Stimulated activated naive B cell treated with anti-CD40 and anti-IgM and Interleukin-4, amounts not matched to agents 10 μg/mL and 1 μg/mL and 100 μg/mL, for 72 hours (primary cell): ENCODE measurements at regions not wholly inside any gene's neighbourhood (a gene's known extent, or its start where the extent isn't known, plus 50 kb on each side); places are given as distances from the start of the nearest gene placed in this dataset.
"Not testable (repeated sequence)": the region's sequence is repeated elsewhere in the genome, so short reads cannot be mapped to it uniquely, and the experiment has no call there.

Experiments used
- ATAC-seq, 2 donors: fragments of 150-1000 bp; cut with Tn5 transposase; replicated peaks; 2 replicates each; pipeline ENCODE4 v1.10.0; 2021; ENCODE audit warnings: moderate library complexity in 1 of 2
- DNase-seq: peaks from one replicate; pipeline ENCODE4 v3.0.0; 2021
- H3K27ac Mint-ChIP-seq: one replicate; pipeline ENCODE4 v1.8.0; 2022; ENCODE audit warnings: mild to moderate bottlenecking, mixed read lengths
- H3K27me3 Mint-ChIP-seq, 2 donors: one replicate each; pipeline ENCODE4 v1.8.0; 2022; ENCODE audit warnings: mixed read lengths in 2 of 2
- H3K36me3 Mint-ChIP-seq, 2 donors: one replicate each; pipeline ENCODE4 v1.8.0; 2022; ENCODE audit warnings: mixed read lengths in 2 of 2, mild to moderate bottlenecking in 1 of 2
- H3K4me1 Mint-ChIP-seq, 2 donors: one replicate each; pipeline ENCODE4 v1.8.0; 2022; ENCODE audit warnings: mixed read lengths in 2 of 2, mild to moderate bottlenecking in 1 of 2
- H3K4me3 Mint-ChIP-seq, 2 donors: one replicate each; pipeline ENCODE4 v1.8.0; 2022; ENCODE audit warnings: mild to moderate bottlenecking in 2 of 2, mixed read lengths in 2 of 2, moderate library complexity in 1 of 2
- H3K9me3 Mint-ChIP-seq, 2 donors: one replicate each; pipeline ENCODE4 v1.8.0; 2022; ENCODE audit warnings: mixed read lengths in 2 of 2, mild to moderate bottlenecking in 1 of 2

- no peak for DNase-seq
- ATAC-seq, result no peak
- peaks cover 0 to 2% of the 10 kb centered on the region in 2 donors for H3K36me3 Mint-ChIP-seq
- H3K9me3 Mint-ChIP-seq, result peaks cover 0 to 2% of the 10 kb centered on the region in 2 donors
- H3K27me3 Mint-ChIP-seq, result peaks cover 0 to 11% of the 10 kb centered on the region in 2 donors
- H3K4me3 Mint-ChIP-seq, result no peak overlapping the region
- peaks cover 19 to 24% of the 10 kb centered on the region in 2 donors for H3K4me1 Mint-ChIP-seq
- H3K27ac Mint-ChIP-seq, result no peak overlapping the region
These were observed 52.2 kb downstream of the CALML3 start for GRCh38 chr10:5576780-5577624.

DNA sequence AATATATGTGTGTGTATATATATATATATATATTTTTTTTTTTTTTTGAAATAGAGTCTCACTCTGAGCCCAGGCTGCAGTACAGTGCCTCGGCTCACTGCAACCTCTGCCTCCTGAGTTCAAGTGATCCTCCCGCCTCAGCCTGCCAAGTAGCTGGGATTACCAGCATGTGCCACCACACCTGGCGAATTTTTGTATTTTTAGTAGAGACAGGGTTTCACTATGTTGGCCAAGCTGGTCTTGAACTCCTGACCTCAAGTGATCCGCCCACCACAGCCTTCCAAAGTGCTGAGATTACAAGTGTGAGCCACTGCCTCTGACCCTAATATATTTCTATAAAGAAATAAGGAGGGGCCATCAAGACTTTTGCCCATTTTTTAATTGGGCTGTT is 55.3 kb downstream of the CALML3 start:
- ATAC-seq, H3K9me3 Mint-ChIP-seq, H3K27ac Mint-ChIP-seq, H3K4me3 Mint-ChIP-seq, H3K36me3 Mint-ChIP-seq, DNase-seq, H3K27me3 Mint-ChIP-seq: not testable (repeated sequence)
- peaks cover 33 to 46% of the 10 kb centered on the region in 2 donors for H3K4me1 Mint-ChIP-seq

DNA sequence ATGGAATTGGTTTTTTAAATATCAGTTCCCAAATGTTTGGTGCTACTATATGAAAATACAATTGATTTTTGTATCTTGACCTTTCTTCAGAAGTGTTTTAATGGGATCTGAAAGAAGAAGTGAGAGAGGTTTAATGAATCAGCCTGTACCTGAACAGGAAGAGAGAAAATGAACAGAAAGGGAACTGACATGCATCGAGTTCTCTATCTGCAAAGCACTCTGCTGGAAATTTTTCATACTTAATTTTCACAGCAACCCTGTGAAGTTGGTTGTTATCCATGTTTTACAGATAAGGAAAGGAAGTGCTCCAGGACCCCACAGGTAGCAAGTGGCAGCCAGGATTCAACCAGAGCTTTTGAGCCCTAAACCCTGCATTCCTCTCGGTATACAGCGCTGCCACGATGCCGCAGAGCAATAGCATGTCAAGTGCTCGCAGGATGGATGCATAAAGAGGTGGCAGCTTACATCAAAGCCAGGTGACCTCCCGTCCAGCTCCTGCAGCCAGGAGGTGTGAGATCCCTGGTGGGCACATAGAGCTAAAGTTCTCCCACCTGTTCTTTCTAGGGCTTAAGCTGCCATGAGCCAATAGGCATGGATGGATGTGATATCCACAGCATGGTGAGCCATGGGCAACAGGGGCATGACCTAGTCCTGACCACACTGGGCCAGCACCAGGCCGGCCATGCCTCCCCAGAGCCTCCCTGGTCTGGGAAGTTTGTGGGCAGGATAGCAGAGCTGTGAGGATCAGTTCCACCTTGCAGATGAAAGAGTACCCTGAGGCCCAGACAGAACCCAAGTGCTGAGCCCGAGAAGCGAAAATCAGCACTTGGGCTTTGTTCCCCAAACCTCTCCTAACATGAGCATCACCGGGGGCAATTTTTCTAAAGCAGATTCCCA is 57.2 kb downstream of the CALML3 start:
- Mint-ChIP-seq H3K4me3 (peak overlapping the region; percentile 50 to 56), H3K9me3 (peaks cover 0 to 2% of the 10 kb centered on the region in 2 donors), H3K27ac (peak overlapping the region; percentile 74), H3K36me3 (peaks cover 0 to 2% of the 10 kb centered on the region in 2 donors), H3K27me3 (peaks cover 0 to 3% of the 10 kb centered on the region in 2 donors), H3K4me1 (peaks cover 25 to 52% of the 10 kb centered on the region in 2 donors)
- ATAC-seq (peak; percentile 80 to 84), DNase-seq (peak; percentile 23)

DNA sequence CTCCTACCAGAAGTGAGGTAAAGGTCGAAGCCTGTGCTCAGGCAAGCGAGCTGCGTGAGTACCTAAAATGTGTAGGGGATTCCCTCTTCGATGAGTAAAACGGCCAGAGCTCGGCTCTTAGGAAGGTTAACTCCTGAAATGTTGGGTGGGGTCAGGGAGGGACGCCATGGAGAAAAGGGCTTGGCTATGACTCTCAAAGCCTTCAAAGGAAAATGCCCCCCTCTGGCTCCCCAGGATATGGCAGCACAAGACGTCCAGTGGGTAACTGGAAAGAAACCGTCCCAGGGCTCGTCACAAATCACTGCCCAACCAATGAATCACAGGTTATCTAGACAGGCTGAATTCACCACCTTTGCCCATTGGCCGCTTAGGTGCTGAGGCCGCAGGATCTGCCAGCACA is 58.0 kb downstream of the CALML3 start:
- peaks cover 2% of the 10 kb centered on the region in 2 donors for H3K27me3 Mint-ChIP-seq

GRCh38 chr10:5583525-5584175 is 58.9 kb downstream of the CALML3 start:
- peaks cover 0 to 2% of the 10 kb centered on the region in 2 donors for H3K9me3 Mint-ChIP-seq
- peaks cover 0 to 2% of the 10 kb centered on the region in 2 donors for H3K36me3 Mint-ChIP-seq
- peaks cover 4 to 9% of the 10 kb centered on the region in 2 donors for H3K27me3 Mint-ChIP-seq
- H3K4me1 Mint-ChIP-seq, result peaks cover 26 to 51% of the 10 kb centered on the region in 2 donors
- H3K4me3 Mint-ChIP-seq, result peak overlapping the region; percentile 36 to 50
- DNase-seq (peak; percentile 39), ATAC-seq (peak; percentile 44 to 52)
- H3K27ac Mint-ChIP-seq, result peak overlapping the region; percentile 88

More for the DNA sequence above, 58.0 kb downstream of the CALML3 start:
- H3K9me3 Mint-ChIP-seq, result peaks cover 0 to 2% of the 10 kb centered on the region in 2 donors
- peaks cover 0 to 2% of the 10 kb centered on the region in 2 donors for H3K36me3 Mint-ChIP-seq
- peaks cover 24 to 52% of the 10 kb centered on the region in 2 donors for H3K4me1 Mint-ChIP-seq
- peak overlapping the region; percentile 25 for H3K27ac Mint-ChIP-seq
- peak; percentile 41 to 50 for ATAC-seq
- peak; percentile 29 for DNase-seq
- peak overlapping the region in 1 of 2 donors; percentile 56 for H3K4me3 Mint-ChIP-seq

GRCh38 chr10:5584895-5585516 is 60.2 kb downstream of the CALML3 start:
- DNase-seq (no peak), ATAC-seq (no peak)
- Mint-ChIP-seq H3K27ac (no peak overlapping the region), H3K4me3 (no peak overlapping the region), H3K36me3 (peaks cover 0 to 2% of the 10 kb centered on the region in 2 donors), H3K27me3 (peaks cover 13 to 19% of the 10 kb centered on the region in 2 donors), H3K4me1 (peaks cover 30 to 53% of the 10 kb centered on the region in 2 donors), H3K9me3 (peaks cover 0 to 2% of the 10 kb centered on the region in 2 donors)

GRCh38 chr10:5585517-5586206 is 60.9 kb downstream of the CALML3 start:
- peaks cover 15 to 23% of the 10 kb centered on the region in 2 donors for H3K27me3 Mint-ChIP-seq
- peaks cover 0 to 2% of the 10 kb centered on the region in 2 donors for H3K36me3 Mint-ChIP-seq

DNA sequence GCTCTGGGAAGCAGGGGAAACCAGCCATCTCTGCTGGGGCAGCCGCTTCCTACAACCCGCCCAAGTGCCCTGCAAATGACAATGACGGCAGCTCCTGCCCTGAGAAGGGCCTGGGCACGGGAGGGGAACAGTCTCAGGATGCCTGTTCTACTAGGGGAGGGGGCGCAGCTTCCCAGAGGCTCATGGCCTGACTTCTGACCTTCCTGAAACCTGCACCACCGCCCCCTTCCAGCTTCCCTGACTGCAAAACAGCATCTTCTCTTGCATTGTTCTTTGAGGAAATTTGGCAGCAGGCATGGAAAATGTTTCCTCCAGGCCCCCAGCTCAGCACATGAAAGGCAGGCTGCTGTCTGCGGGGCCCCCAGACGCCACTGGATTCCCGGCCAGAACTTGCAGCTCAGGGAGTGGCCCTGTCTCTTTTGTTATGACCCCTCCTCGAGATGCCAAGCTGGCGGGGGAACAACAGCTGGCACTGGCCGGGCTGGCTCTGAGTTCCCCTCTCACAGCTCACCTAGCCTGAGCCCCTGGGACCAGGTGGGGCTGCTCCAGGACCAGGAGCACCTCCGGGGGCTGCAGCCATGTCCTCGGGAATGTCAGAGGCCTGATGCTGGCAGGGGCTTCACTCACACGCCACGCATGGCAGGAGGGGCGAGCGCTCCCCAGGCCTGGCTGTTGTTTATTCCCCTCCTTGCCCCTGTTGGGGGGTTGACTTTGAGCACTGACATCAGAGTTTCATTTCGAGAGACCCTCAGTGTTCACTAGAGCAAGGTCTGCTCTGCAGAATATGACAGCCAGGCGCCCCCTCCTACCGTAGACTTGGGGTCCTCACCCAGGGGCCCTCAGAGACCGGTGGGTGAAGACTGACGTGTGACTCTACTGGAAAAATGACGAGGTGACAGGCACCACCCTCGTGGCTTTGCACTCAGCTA is 62.7 kb downstream of the CALML3 start:
- H3K27ac Mint-ChIP-seq, result no peak overlapping the region
- H3K9me3 Mint-ChIP-seq, result no peaks in the 10 kb centered on the region
- no peaks in the 10 kb centered on the region for H3K36me3 Mint-ChIP-seq
- no peak for ATAC-seq
- peaks cover 19 to 36% of the 10 kb centered on the region in 2 donors for H3K4me1 Mint-ChIP-seq
- H3K27me3 Mint-ChIP-seq, result peaks cover 31 to 40% of the 10 kb centered on the region in 2 donors
- H3K4me3 Mint-ChIP-seq, result no peak overlapping the region
- DNase-seq, result no peak

More at GRCh38 chr10:5585517-5586206, 60.9 kb downstream of the CALML3 start:
- no peak for DNase-seq
- no peak overlapping the region for H3K4me3 Mint-ChIP-seq
- no peak overlapping the region for H3K27ac Mint-ChIP-seq
- H3K4me1 Mint-ChIP-seq, result peaks cover 28 to 53% of the 10 kb centered on the region in 2 donors
- ATAC-seq, result no peak
- H3K9me3 Mint-ChIP-seq, result peaks cover 0 to 2% of the 10 kb centered on the region in 2 donors

GRCh38 chr10:5588080-5588453 is 63.3 kb downstream of the CALML3 start:
- Mint-ChIP-seq H3K27me3 (peaks cover 34 to 44% of the 10 kb centered on the region in 2 donors), H3K36me3 (no peaks in the 10 kb centered on the region), H3K27ac (no peak overlapping the region), H3K9me3 (no peaks in the 10 kb centered on the region), H3K4me3 (no peak overlapping the region), H3K4me1 (peaks cover 18 to 29% of the 10 kb centered on the region in 2 donors)
- no peak for ATAC-seq
- DNase-seq, result no peak

- no peak for ATAC-seq
- Mint-ChIP-seq H3K4me1 (peaks cover 13 to 24% of the 10 kb centered on the region in 2 donors), H3K27me3 (peaks cover 34 to 47% of the 10 kb centered on the region in 2 donors), H3K4me3 (no peak overlapping the region), H3K27ac (peak overlapping the region; percentile 66), H3K9me3 (no peaks in the 10 kb centered on the region), H3K36me3 (no peaks in the 10 kb centered on the region)
- DNase-seq, result no peak
These were observed 63.8 kb downstream of the CALML3 start for GRCh38 chr10:5588603-5589002.
